ENCODE measurements at regions not wholly inside any gene's neighbourhood (a gene's known extent, or its start where the extent isn't known, plus 50 kb on each side); places are given as distances from the start of the nearest gene placed in this dataset.

DNA sequence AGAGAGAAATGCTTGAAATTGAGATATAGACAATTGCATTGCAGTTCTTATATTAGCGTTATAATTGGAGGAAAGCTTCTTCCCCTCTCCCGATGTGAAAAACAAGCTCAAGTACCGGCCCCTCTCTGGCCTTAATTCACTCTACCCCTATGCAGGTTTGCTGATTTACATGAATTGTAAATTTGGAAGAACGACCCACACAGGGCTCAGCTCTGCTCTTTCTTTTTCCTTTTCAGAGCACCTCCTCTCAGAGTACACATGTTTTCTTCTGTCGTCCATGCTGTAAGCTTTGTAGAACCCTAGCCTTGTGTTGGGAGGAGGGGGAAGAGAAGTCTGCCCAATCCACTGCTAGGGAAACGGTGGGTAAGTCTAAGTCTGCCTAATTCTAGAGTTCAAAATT, 140.8 kb downstream of the IQUB start:
- TF ChIP-seq, protein P1, sequence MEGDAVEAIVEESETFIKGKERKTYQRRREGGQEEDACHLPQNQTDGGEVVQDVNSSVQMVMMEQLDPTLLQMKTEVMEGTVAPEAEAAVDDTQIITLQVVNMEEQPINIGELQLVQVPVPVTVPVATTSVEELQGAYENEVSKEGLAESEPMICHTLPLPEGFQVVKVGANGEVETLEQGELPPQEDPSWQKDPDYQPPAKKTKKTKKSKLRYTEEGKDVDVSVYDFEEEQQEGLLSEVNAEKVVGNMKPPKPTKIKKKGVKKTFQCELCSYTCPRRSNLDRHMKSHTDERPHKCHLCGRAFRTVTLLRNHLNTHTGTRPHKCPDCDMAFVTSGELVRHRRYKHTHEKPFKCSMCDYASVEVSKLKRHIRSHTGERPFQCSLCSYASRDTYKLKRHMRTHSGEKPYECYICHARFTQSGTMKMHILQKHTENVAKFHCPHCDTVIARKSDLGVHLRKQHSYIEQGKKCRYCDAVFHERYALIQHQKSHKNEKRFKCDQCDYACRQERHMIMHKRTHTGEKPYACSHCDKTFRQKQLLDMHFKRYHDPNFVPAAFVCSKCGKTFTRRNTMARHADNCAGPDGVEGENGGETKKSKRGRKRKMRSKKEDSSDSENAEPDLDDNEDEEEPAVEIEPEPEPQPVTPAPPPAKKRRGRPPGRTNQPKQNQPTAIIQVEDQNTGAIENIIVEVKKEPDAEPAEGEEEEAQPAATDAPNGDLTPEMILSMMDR (IDR thresholded peaks at IDR 0.05), result no peak
- TF ChIP-seq EP300 (IDR thresholded peaks at IDR 0.05), result no peak
- no peak for TF ChIP-seq POLR2A (IDR thresholded peaks at IDR 0.05)

Measured in upper lobe of left lung (tissue), 4 donors.